ENCODE measurements at regions not wholly inside any gene's neighbourhood (a gene's known extent, or its start where the extent isn't known, plus 50 kb on each side); places are given as distances from the start of the nearest gene placed in this dataset.

DNA sequence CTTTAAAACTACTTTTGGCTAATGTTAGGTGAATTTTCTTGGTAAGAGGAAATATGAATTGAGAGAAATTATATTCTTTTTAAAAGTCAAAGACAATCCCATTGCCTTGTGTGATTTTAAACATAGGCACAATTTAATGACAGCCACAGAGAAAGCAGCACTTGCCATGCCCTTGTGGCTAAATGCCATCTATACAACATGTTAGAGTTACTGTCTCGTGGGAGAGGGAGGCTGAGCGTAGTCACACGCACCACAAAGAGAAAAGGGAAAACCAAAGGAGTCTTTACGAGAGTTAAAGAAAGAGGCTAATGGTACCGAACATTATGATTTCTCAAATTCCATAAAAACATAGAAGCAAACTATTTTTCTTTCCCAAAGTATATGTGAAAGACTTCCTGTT is 537.9 kb downstream of the PTPRC start:
- TF ChIP-seq ZNF652 (CRISPR knock-in tag; IDR thresholded peaks at IDR 0.05; ENCODE audit: borderline replicate concordance, low read depth) = no peak
- TF ChIP-seq, protein P1, sequence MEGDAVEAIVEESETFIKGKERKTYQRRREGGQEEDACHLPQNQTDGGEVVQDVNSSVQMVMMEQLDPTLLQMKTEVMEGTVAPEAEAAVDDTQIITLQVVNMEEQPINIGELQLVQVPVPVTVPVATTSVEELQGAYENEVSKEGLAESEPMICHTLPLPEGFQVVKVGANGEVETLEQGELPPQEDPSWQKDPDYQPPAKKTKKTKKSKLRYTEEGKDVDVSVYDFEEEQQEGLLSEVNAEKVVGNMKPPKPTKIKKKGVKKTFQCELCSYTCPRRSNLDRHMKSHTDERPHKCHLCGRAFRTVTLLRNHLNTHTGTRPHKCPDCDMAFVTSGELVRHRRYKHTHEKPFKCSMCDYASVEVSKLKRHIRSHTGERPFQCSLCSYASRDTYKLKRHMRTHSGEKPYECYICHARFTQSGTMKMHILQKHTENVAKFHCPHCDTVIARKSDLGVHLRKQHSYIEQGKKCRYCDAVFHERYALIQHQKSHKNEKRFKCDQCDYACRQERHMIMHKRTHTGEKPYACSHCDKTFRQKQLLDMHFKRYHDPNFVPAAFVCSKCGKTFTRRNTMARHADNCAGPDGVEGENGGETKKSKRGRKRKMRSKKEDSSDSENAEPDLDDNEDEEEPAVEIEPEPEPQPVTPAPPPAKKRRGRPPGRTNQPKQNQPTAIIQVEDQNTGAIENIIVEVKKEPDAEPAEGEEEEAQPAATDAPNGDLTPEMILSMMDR (CRISPR knock-in tag; IDR thresholded peaks at IDR 0.05) = no peak
- TF ChIP-seq FOXM1 (CRISPR knock-in tag; IDR thresholded peaks at IDR 0.05) = no peak
- no peak for TF ChIP-seq TBL1XR1 (IDR thresholded peaks at IDR 0.05; ENCODE audit: borderline replicate concordance, low read length, partially characterized antibody)
- TF ChIP-seq, protein P2, sequence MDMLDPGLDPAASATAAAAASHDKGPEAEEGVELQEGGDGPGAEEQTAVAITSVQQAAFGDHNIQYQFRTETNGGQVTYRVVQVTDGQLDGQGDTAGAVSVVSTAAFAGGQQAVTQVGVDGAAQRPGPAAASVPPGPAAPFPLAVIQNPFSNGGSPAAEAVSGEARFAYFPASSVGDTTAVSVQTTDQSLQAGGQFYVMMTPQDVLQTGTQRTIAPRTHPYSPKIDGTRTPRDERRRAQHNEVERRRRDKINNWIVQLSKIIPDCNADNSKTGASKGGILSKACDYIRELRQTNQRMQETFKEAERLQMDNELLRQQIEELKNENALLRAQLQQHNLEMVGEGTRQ (IDR thresholded peaks at IDR 0.05; ENCODE audit: low read depth, low read length) = no peak
- TF ChIP-seq, protein P2 (CRISPR knock-in tag; IDR thresholded peaks at IDR 0.05; ENCODE audit: borderline replicate concordance) = no peak
- TF ChIP-seq NFIC (IDR thresholded peaks at IDR 0.05; ENCODE audit: low read length) = no peak
- no peak for TF ChIP-seq YY1 (IDR thresholded peaks at IDR 0.05; ENCODE audit: insufficient read depth, insufficient replicate concordance, low read depth, low read length)
- TF ChIP-seq, protein P3, sequence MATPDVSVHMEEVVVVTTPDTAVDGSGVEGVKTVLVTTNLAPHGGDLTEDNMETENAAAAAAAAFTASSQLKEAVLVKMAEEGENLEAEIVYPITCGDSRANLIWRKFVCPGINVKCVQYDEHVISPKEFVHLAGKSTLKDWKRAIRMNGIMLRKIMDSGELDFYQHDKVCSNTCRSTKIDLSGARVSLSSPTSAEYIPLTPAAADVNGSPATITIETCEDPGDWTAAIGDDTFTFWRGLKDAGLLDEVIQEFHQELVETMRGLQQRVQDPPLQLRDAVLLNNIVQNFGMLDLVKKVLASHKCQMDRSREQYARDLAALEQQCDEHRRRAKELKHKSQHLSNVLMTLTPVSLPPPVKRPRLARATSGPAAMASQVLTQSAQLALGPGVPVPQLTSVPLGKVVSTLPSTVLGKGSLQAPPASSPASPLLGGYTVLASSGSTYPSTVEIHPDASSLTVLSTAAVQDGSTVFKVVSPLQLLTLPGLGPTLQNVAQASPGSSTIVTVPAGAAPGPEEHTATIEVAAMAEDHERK (CRISPR knock-in tag; IDR thresholded peaks at IDR 0.05; ENCODE audit: low read depth) = no peak
- no peak for TF ChIP-seq POLR2A (IDR thresholded peaks at IDR 0.05; ENCODE audit: insufficient read depth in 1 of 2, low read depth in 2 of 2, low read length in 2 of 2)
